GM12878 (cell line): ENCODE measurements at regions not wholly inside any gene's neighbourhood (a gene's known extent, or its start where the extent isn't known, plus 50 kb on each side); places are given as distances from the start of the nearest gene placed in this dataset.

Source experiments
- ATAC-seq: fragments of 200-7000 bp; cut with Tn5 transposase; 3 replicates; pipeline ENCODE4 v1.9.1; 2020; ENCODE audit warnings: mild to moderate bottlenecking, moderate library complexity
- BruUV-seq: library from RNA; stranded (reverse); fragments of 400-500 nt; replicated peaks from 2 replicates; lab custom pipeline; 2021; lab: Mats Ljungman, UMichigan
- CTCF ChIA-PET: fragments of 300-600 bp; sonication (Branson Sonifier 250); formaldehyde crosslinking; extraction: SDS; loops from one replicate; lab custom pipeline; 2021; ENCODE audit warnings: inconsistent platforms; lab: Yijun Ruan, JAX
- POLR2A ChIA-PET: fragments of 350-600 bp; formaldehyde crosslinking; extraction: SDS; loops from one replicate; lab custom pipeline; 2021; ENCODE audit warnings: inconsistent platforms; lab: Charles Lee
- RAD21 ChIA-PET: fragments of 300-600 bp; sonication (Branson Sonifier 250); formaldehyde crosslinking; loops from one replicate; lab custom pipeline; 2023; ENCODE audit warnings: antibody characterized with exemption; ENCODE audit not compliant: unreplicated experiment; lab: Charles Lee
- SMC1A ChIA-PET: fragments of 300-600 bp; sonication (Branson Sonifier 250); formaldehyde crosslinking; loops from one replicate; lab custom pipeline; 2023; ENCODE audit not compliant: unreplicated experiment, uncharacterized antibody; lab: Charles Lee
- DNase-seq: peaks from one replicate; pipeline ENCODE4 v3.0.0-alpha.2; 2011; ENCODE audit warnings: low read depth, low spot score
- FAIRE-seq: peaks from 3 replicates; lab custom pipeline; 2011; peaks lifted over from hg19 to GRCh38; lab: Jason Lieb, UNC
- H2AFZ ChIP-seq: 2 replicates; pipeline ENCODE4 v1.6.0; 2011; ENCODE audit warnings: low read depth, low read length, control low read depth; ENCODE audit not compliant: control insufficient read depth
- H3K27ac ChIP-seq: 2 replicates; pipeline ENCODE4 v1.5.1; 2011; ENCODE audit warnings: control low read depth; ENCODE audit not compliant: control insufficient read depth, insufficient read depth
- H3K27me3 ChIP-seq, 2 experiments: replicated peaks in 1 of 2; 2 replicates each; pipeline versions ENCODE4 v1.6.0 to v1.6.1; 2011; ENCODE audit warnings: low read length in 1 of 2; ENCODE audit not compliant: control insufficient read depth in 2 of 2, insufficient read depth in 2 of 2
- H3K36me3 ChIP-seq, 2 experiments: 2 replicates each; pipeline ENCODE4 v1.5.1; 2011; ENCODE audit warnings: low read length in 1 of 2; ENCODE audit not compliant: control insufficient read depth in 2 of 2, insufficient read depth in 2 of 2
- H3K4me1 ChIP-seq: 2 replicates; pipeline ENCODE4 v1.6.1; 2011; ENCODE audit warnings: mild to moderate bottlenecking, low read length, moderate library complexity, mixed read lengths; ENCODE audit not compliant: control insufficient read depth, insufficient read depth
- H3K4me2 ChIP-seq: 2 replicates; pipeline ENCODE4 v1.6.0; 2011; ENCODE audit warnings: control low read depth; ENCODE audit not compliant: control insufficient read depth, insufficient read depth
- H3K4me3 ChIP-seq: fragments of 200-600 bp; sonication (generic); 2 replicates; pipeline ENCODE4 v1.5.1; 2016
- H3K79me2 ChIP-seq: 2 replicates; pipeline ENCODE4 v1.6.0; 2011; ENCODE audit warnings: low read length; ENCODE audit not compliant: control insufficient read depth, insufficient read depth
- H3K9ac ChIP-seq: 2 replicates; pipeline ENCODE4 v1.8.0; 2011; ENCODE audit warnings: low read length, control low read depth, mixed read lengths; ENCODE audit not compliant: control insufficient read depth, insufficient read depth
- H3K9me3 ChIP-seq: replicated peaks from 3 replicates; pipeline ENCODE4 v1.5.1; 2011; ENCODE audit warnings: mild to moderate bottlenecking, low read length; ENCODE audit not compliant: control insufficient read depth, insufficient read depth
- H4K20me1 ChIP-seq: 2 replicates; pipeline ENCODE4 v1.6.0; 2011; ENCODE audit not compliant: control insufficient read depth, insufficient read depth
- ATF7 ChIP-seq: fragments of 450-650 bp; IDR thresholded peaks from 2 replicates; pipeline ENCODE4 v1.6.1; 2016; ENCODE audit warnings: low read depth, mild to moderate bottlenecking
- BACH1 ChIP-seq: fragments of 450-650 bp; IDR thresholded peaks from 2 replicates; pipeline ENCODE4 v1.6.1; 2017; ENCODE audit warnings: mild to moderate bottlenecking, borderline replicate concordance
- CBX5 ChIP-seq: sonication (generic); IDR thresholded peaks from 2 replicates; pipeline ENCODE4 v1.6.1; 2016; ENCODE audit warnings: low read depth, moderate library complexity, mild to moderate bottlenecking, inconsistent platforms
- CEBPZ ChIP-seq: fragments of 150-350 bp; IDR thresholded peaks from 2 replicates; pipeline ENCODE4 v1.6.1; 2016; ENCODE audit warnings: low read depth, low read length
- DPF2 ChIP-seq: fragments of 450-650 bp; IDR thresholded peaks from 2 replicates; pipeline ENCODE4 v1.6.1; 2017; ENCODE audit warnings: mild to moderate bottlenecking
- EED ChIP-seq: sonication (generic); IDR thresholded peaks from 2 replicates; pipeline ENCODE4 v1.6.1; 2016; ENCODE audit warnings: antibody characterized with exemption, low read depth
- HDAC2 ChIP-seq: fragments of 200-600 bp; sonication (generic); IDR thresholded peaks from 2 replicates; pipeline ENCODE4 v1.6.1; 2017
- IKZF1 ChIP-seq: fragments of 450-650 bp; conservative IDR thresholded peaks from 2 replicates; pipeline ENCODE4 v1.6.1; 2017; ENCODE audit warnings: antibody characterized with exemption, mild to moderate bottlenecking
- IKZF2 ChIP-seq, 2 experiments: fragments of 450-650 bp; IDR thresholded peaks; 2 replicates each; pipeline ENCODE4 v1.6.1; 2017; ENCODE audit warnings: mild to moderate bottlenecking in 2 of 2, moderate library complexity in 2 of 2
- MAX ChIP-seq: IDR thresholded peaks from 2 replicates; pipeline ENCODE4 v1.6.1; 2012; ENCODE audit warnings: low read depth, low read length, improper control_type of control experiment
- MTA2 ChIP-seq: fragments of 450-650 bp; IDR thresholded peaks from 2 replicates; pipeline ENCODE4 v1.6.1; 2016; ENCODE audit warnings: low read depth, mild to moderate bottlenecking, moderate library complexity
- NBN ChIP-seq: fragments of 450-650 bp; IDR thresholded peaks from 2 replicates; pipeline ENCODE4 v1.6.1; 2016
- NFYB ChIP-seq: IDR thresholded peaks from 2 replicates; pipeline ENCODE4 v1.6.1; 2011; ENCODE audit warnings: low read depth, mild to moderate bottlenecking, low read length, improper control_type of control experiment, moderate library complexity; ENCODE audit not compliant: insufficient read depth
- NR2F1 ChIP-seq: fragments of 450-650 bp; conservative IDR thresholded peaks from 2 replicates; pipeline ENCODE4 v1.6.1; 2017; ENCODE audit warnings: mild to moderate bottlenecking
- PKNOX1 ChIP-seq: fragments of 450-650 bp; IDR thresholded peaks from 2 replicates; pipeline ENCODE4 v1.6.1; 2016; ENCODE audit warnings: mild to moderate bottlenecking
- RAD51 ChIP-seq: fragments of 450-650 bp; IDR thresholded peaks from 2 replicates; pipeline ENCODE4 v1.6.1; 2016; ENCODE audit warnings: moderate library complexity, mild to moderate bottlenecking, inconsistent platforms
- REST ChIP-seq: IDR thresholded peaks from 2 replicates; pipeline ENCODE4 v1.6.1; 2012; ENCODE audit warnings: mild to moderate bottlenecking, low read depth, low read length
- RUNX3 ChIP-seq: IDR thresholded peaks from 2 replicates; pipeline ENCODE4 v1.6.1; 2012; ENCODE audit warnings: low read length, inconsistent platforms
- WGBS: methylation state at CpG from one replicate; pipeline ENCODE4 v1.1.6; 2016; ENCODE audit warnings: low lambda C conversion rate; ENCODE audit not compliant: insufficient replicate concordance, insufficient coverage; ENCODE audit errors: missing lambda C conversion rate; 5-methylcytosine and 5-hydroxymethylcytosine counted together
- in situ Hi-C: fragments of 300-500 bp; cut with MboI; formaldehyde crosslinking; loops from 9 replicates; pipeline ENCODE4 v1.14.3; 2018; ENCODE audit warnings: mixed read lengths
- intact Hi-C: fragments of 100-400 bp; cut with micrococcal nuclease; formaldehyde crosslinking; loops from one replicate; pipeline ENCODE4 v1.14.2; 2022; ENCODE audit not compliant: unreplicated experiment

- intact Hi-C loops (loop anchor here (5.0 kb wide), 1 partner anchor 251 kb away; no protein-coding TSS in a partner anchor), in situ Hi-C loops (no loop called here)
- H3K4me2 ChIP-seq = peak overlapping the region; percentile 14; the same call in 1 of the 2 replicates
- H3K4me1 ChIP-seq = peaks cover 16% of the 10 kb centered on the region
- no peak overlapping the region for H3K4me3 ChIP-seq
- RAD21 ChIA-PET = no interaction called here
- CTCF ChIA-PET = no interaction called here
- H3K27ac ChIP-seq = peak overlapping the region; percentile 38
- no peak overlapping the region for H2AFZ ChIP-seq
- POLR2A ChIA-PET = no interaction called here
- DNase-seq (peak; percentile 68), FAIRE-seq (peak; percentile 88), ATAC-seq (peak; percentile 93)
- H3K27me3 ChIP-seq = no peaks in the 10 kb centered on the region
- no TSS peak for BruUV-seq
- H4K20me1 ChIP-seq = no peaks in the 10 kb centered on the region
- no peaks in the 10 kb centered on the region for H3K36me3 ChIP-seq
- 65% methylated on average over 3 of the region's 3 CpGs for WGBS
- no peaks in the 10 kb centered on the region for H3K79me2 ChIP-seq
- SMC1A ChIA-PET = interaction anchor here (1.3 kb wide), 1 partner anchor 84 kb away, joined by 3 read pairs; no protein-coding TSS in a partner anchor
- H3K9ac ChIP-seq = no peak overlapping the region
- H3K9me3 ChIP-seq = no peaks in the 10 kb centered on the region
- no peak for TF ChIP-seq CEBPZ
- no peak for TF ChIP-seq MAX
- TF ChIP-seq DPF2 = peak; percentile 65; the same call in 1 of the 2 replicates
- no peak for TF ChIP-seq PKNOX1
- peak; percentile 55; the same call in 1 of the 2 replicates for TF ChIP-seq EED
- 0 out of 2 replicates have a peak, but pooled peaks have one; percentile 44 for TF ChIP-seq CBX5
- TF ChIP-seq RAD51 = no peak
- TF ChIP-seq NR2F1 = no peak; the same call in 1 of the 2 replicates
- TF ChIP-seq REST = 0 out of 2 replicates have a peak, but pooled peaks have one; percentile 53
- TF ChIP-seq IKZF2 (IDR thresholded peaks at IDR 0.05) = peak; percentile 60 to 65; a peak in 3 of 4 replicates
- TF ChIP-seq MTA2 = peak; percentile 47; the same call in 1 of the 2 replicates
- TF ChIP-seq BACH1 = peak; percentile 98
- peak; percentile 45; the same call in 1 of the 2 replicates for TF ChIP-seq NBN
- peak; percentile 23; the same call in 1 of the 2 replicates for TF ChIP-seq RUNX3
- peak; percentile 51 for TF ChIP-seq IKZF1
- TF ChIP-seq NFYB = peak; percentile 63
- peak; percentile 37; the same call in 1 of the 2 replicates for TF ChIP-seq ATF7
- no peak for TF ChIP-seq HDAC2
Observed at GRCh38 chr15:48001393-48002039, 119.3 kb upstream of the SLC24A5 start.
